ENCODE measurements at regions not wholly inside any gene's neighbourhood (a gene's known extent, or its start where the extent isn't known, plus 50 kb on each side); places are given as distances from the start of the nearest gene placed in this dataset.

DNA sequence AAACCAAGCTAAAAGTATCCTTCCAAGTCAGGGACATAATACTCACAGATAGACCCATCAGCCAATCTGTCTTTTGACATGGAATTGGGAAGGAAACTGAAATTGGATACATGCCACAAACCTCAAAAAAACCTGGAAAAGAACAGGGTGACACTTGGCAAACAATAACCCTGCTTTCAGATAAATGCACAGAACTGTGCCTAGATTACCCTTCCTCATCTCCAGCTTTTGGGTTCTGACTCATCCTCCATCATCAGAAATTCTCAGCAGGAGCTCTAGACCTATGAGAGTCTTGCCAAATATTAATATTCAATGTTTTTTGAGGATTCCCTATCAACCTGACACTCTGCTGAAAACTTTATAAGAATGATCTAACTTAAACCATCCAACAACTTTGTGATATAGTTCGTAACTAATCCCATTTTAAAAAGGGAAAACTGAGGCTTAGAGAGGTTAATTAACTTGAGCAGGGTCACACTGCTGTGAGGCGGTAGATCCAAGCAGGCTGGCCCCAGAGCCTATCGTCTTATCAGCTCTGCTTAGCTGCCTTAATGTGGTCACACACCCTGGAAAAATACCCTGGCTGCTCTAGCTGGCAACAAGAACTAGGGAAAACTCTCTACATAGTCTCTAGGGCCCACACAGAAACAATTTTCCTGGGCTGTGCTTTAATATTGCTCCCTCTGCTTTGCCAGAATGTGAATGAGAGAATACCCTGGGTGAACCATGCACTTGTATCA lies 157.0 kb upstream of the TRPC7 start:
- ATAC-seq (no peak), DNase-seq (no peak)
- Histone ChIP-seq H3K4me3 (no peak overlapping the region), H3K36me3 (ENCODE audit: insufficient read depth in 1 of 2, low read depth in 1 of 2) (no peaks in the 10 kb centered on the region), H3K27ac (no peak overlapping the region), H3K4me1 (no peaks in the 10 kb centered on the region), H3K9me3 (no peaks in the 10 kb centered on the region), H3K27me3 (ENCODE audit: insufficient read depth in 3 of 3, low read length in 2 of 3) (peaks cover 0 to 2% (median 0%) of the 10 kb centered on the region in 3 donors)
- 54 to 63% (median 61%) methylated on average over 3 of the region's 3 CpGs for WGBS, 3 donors
- intact Hi-C loops (cut with DNase I), result no loop called here
- TF ChIP-seq, protein P1, sequence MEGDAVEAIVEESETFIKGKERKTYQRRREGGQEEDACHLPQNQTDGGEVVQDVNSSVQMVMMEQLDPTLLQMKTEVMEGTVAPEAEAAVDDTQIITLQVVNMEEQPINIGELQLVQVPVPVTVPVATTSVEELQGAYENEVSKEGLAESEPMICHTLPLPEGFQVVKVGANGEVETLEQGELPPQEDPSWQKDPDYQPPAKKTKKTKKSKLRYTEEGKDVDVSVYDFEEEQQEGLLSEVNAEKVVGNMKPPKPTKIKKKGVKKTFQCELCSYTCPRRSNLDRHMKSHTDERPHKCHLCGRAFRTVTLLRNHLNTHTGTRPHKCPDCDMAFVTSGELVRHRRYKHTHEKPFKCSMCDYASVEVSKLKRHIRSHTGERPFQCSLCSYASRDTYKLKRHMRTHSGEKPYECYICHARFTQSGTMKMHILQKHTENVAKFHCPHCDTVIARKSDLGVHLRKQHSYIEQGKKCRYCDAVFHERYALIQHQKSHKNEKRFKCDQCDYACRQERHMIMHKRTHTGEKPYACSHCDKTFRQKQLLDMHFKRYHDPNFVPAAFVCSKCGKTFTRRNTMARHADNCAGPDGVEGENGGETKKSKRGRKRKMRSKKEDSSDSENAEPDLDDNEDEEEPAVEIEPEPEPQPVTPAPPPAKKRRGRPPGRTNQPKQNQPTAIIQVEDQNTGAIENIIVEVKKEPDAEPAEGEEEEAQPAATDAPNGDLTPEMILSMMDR (IDR thresholded peaks at IDR 0.05), result no peak

DNA sequence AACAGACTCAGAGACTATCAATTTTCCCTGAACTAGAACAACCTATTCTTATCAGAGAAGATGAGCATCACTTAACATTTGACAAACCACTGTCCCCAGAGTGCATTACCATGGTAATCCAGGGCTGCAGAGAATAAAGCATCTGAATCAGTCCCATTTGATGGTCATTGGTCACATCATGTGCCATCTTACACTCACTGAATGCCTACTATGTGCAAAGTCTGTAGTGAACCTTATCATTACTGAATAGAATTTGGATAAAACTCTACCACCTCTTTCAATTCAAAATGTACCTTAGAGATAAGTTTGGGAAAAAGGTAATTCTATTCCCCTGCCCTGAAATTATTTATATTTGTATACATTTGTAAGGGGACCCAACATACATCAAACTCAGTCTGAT lies 156.4 kb upstream of the TRPC7 start:
- no peak for ATAC-seq
- no peak for DNase-seq
- Histone ChIP-seq H3K4me3 (no peak overlapping the region), H3K4me1 (no peaks in the 10 kb centered on the region), H3K9me3 (no peaks in the 10 kb centered on the region), H3K36me3 (ENCODE audit: insufficient read depth in 1 of 2, low read depth in 1 of 2) (no peaks in the 10 kb centered on the region), H3K27me3 (ENCODE audit: insufficient read depth in 3 of 3, low read length in 2 of 3) (peaks cover 0 to 2% (median 0%) of the 10 kb centered on the region in 3 donors), H3K27ac (no peak overlapping the region)
- intact Hi-C loops (cut with DNase I), result no loop called here
- TF ChIP-seq, protein P1 (IDR thresholded peaks at IDR 0.05), result no peak

GRCh38 chr5:136518814-136519213 lies 153.5 kb upstream of the TRPC7 start:
- Histone ChIP-seq H3K27me3 (ENCODE audit: insufficient read depth in 3 of 3, low read length in 2 of 3) (no peaks in the 10 kb centered on the region), H3K27ac (no peak overlapping the region), H3K4me3 (no peak overlapping the region), H3K36me3 (ENCODE audit: insufficient read depth in 1 of 2, low read depth in 1 of 2) (no peaks in the 10 kb centered on the region), H3K4me1 (no peaks in the 10 kb centered on the region), H3K9me3 (no peaks in the 10 kb centered on the region)
- TF ChIP-seq, protein P1 (IDR thresholded peaks at IDR 0.05), result no peak
- intact Hi-C loops (cut with DNase I), result no loop called here
- no peak for DNase-seq
- ATAC-seq, result no peak
- WGBS, 3 donors, result 64 to 67% (median 64%) methylated on average over 3 of the region's 3 CpGs

GRCh38 chr5:136518174-136518573 lies 152.8 kb upstream of the TRPC7 start:
- WGBS, 3 donors, result 87 to 91% (median 90%) methylated on average over 1 of the region's 1 CpG
- H3K36me3 ChIP-seq (ENCODE audit: insufficient read depth in 1 of 2, low read depth in 1 of 2), result no peaks in the 10 kb centered on the region
- H3K27me3 ChIP-seq (ENCODE audit: insufficient read depth in 3 of 3, low read length in 2 of 3), result no peaks in the 10 kb centered on the region
- TF ChIP-seq, protein P1 (IDR thresholded peaks at IDR 0.05), result no peak
- DNase-seq (no peak), ATAC-seq (no peak)
- no peaks in the 10 kb centered on the region for H3K9me3 ChIP-seq
- intact Hi-C loops (cut with DNase I), result no loop called here
- no peak overlapping the region for H3K4me3 ChIP-seq
- H3K4me1 ChIP-seq, result no peaks in the 10 kb centered on the region
- no peak overlapping the region for H3K27ac ChIP-seq

DNA sequence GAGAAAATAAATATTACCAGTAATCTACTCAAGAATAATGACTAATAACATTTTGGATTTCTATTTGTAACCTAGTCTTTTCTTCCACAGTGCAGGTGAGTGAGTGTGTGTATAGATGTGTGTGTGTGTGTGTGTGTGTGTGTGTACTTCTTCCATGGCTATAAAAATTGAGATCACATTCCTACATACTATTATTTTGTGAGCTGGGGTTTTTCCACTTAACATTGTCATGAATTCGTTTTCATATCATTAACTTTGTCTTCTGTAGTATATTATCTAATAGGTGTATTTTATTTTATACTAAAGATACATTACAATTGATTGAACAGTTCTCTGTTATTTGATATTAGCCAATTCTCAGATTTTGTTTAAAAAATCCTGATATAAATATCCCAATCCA lies 152.4 kb upstream of the TRPC7 start:
- intact Hi-C loops (cut with DNase I), result no loop called here
- TF ChIP-seq, protein P1 (IDR thresholded peaks at IDR 0.05), result no peak
- H3K27me3 ChIP-seq (ENCODE audit: insufficient read depth in 3 of 3, low read length in 2 of 3), result no peaks in the 10 kb centered on the region
- WGBS, 3 donors, result 0 to 42% (median 19%) methylated on average over 1 of the region's 1 CpG
- DNase-seq (no peak), ATAC-seq (no peak)
- H3K9me3 ChIP-seq, result no peaks in the 10 kb centered on the region
- H3K36me3 ChIP-seq (ENCODE audit: insufficient read depth in 1 of 2, low read depth in 1 of 2), result no peaks in the 10 kb centered on the region
- H3K4me1 ChIP-seq, result no peaks in the 10 kb centered on the region
- H3K27ac ChIP-seq, result no peak overlapping the region
- H3K4me3 ChIP-seq, result no peak overlapping the region
